ENCODE measurements at regions not wholly inside any gene's neighbourhood (a gene's known extent, or its start where the extent isn't known, plus 50 kb on each side); places are given as distances from the start of the nearest gene placed in this dataset.
"Not testable (repeated sequence)": the region's sequence is repeated elsewhere in the genome, so short reads cannot be mapped to it uniquely, and the experiment has no call there.

DNA sequence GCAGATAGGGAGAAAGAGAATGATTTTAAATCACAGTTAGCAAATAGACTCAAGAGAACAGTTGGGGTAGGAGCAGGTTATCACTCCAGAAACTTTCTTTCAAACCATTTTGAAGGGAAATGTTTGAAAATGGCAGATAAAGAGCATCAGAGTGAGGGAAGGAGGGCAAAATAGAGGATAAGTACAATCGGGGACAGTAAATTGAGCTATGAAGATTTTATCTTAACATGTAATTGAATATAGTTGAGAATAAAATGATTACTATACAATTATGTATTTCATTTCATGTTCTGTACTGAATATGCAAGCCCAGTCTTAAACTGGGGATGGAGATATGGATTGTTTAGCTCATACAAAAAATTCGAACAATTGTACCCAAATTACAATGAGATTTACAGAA, 54.0 kb downstream of the MAP10 start:
- DNase-seq (ENCODE audit: low spot score): no peak

DNA sequence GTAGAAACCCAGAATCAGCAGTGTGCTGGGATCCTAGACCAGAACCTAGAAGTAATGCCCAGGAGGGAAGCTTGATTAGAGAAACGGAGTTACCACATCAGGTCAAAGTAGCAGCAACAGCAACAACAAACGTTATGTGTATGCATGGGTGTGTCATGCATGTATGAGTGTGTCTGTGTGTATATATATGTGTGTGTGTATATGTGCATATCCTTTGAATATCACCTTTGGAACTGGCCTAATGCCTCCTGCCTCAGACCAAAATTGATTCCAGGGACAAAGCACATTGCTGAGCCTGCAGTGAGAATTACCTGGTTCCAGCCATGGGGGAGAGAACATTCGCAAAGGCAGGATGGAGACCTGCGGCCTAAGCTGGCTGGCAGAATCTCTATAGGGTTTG, 55.9 kb downstream of the MAP10 start:
- DNase-seq (ENCODE audit: low spot score): no peak

DNA sequence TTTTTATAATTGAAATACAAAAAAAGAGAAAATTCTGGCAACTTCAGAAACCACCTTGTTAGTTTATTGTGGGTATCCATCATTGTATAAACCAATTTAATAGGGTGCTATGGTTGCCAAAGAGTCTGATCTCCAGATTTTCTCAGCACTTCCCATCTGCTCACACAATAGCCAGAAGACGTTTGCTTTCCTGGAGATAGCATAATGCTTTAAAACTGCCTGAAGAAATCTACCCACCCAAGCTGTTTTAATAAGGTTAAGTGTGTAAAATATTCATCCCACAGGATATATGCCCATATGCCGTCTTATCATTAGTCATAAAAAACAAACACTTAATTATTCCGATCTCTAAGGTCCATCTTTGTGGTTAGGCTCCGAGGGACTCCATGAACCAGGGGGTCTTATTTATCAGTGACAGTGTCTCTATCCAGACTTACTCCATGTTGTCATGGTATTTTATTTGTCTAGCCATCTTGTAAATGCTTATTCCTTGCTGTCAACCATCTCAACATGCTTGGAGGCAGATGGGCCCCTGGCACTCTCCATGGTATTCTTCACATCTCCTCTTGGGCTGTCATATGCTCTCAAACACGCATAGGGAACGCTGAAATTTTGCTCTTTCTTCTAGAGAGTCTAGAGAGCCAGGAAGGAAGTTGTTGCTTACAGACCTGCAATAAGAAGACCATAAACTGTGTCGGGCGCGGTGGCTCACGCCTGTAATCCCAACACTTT, 58.5 kb downstream of the MAP10 start:
- no peak for DNase-seq (ENCODE audit: low spot score)

DNA sequence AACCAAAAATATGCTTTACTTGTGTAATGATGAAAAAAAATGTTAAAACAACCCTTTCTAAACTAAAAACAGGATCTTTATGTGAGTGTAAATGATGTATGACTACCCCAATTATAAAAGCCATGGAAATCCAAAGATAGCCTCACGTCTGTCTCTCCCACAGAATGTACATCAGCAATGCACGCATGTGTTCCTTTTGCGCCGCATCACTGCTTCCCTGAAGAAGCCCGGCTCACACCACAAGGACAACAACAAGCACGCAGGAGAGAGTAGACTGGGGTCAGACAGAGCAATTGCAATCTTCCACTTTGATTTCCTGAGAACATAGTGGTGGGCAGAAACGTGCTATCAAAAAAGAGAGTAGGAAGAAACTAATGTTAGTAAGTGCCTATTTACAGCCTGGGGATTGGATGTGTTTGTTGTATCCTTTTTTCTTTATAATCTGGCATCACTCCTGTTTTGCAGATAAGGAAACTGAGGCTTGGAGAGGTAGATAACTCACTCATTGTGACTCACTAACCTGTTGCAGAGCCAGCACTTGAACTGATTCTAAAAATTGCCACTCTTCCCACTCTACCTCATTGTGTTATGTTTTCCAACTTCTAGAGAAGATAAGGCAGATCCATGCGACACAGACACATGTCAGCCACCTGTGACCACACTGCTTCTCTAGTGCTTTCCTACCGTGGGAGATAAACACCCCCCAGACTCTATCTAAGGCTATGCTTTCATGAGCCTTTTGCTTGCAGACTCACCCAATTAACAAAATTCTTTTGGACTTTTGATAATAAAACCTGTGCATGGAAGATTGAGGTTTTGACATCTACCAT, 60.1 kb downstream of the MAP10 start:
- no peak for DNase-seq (ENCODE audit: low spot score)

DNA sequence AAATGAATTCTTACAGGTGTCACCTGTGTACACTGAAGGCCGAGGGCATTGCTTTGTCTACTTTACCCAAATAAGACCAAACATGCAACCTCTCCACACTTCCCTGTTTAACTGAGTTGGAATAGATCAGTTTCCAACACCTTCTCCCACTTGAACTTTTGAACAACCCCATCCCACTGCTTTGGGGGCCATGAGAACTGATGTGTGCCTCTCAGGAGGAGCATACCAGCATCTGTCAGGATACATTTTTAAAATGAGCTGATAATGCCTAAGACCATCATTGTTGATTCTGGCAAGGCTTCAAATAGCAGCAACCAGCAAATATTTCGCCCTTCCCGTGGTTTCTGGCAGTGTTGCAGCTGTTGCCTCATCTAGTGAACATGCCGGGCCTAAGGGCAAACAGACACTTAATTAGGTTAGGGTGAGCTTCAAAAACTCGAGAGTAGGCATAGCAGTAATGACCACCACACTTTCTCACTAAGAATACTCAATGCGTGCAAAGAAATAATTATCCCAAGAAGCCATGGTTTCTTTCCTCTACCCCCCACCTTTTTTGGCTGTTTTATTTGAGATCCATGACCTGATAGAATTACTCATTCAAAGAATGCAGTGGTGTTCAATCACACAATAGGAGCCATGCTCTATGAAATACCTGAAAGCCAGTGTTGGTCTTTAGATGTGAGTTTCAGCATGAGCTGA, 63.7 kb downstream of the MAP10 start:
- DNase-seq (ENCODE audit: low spot score): no peak

DNA sequence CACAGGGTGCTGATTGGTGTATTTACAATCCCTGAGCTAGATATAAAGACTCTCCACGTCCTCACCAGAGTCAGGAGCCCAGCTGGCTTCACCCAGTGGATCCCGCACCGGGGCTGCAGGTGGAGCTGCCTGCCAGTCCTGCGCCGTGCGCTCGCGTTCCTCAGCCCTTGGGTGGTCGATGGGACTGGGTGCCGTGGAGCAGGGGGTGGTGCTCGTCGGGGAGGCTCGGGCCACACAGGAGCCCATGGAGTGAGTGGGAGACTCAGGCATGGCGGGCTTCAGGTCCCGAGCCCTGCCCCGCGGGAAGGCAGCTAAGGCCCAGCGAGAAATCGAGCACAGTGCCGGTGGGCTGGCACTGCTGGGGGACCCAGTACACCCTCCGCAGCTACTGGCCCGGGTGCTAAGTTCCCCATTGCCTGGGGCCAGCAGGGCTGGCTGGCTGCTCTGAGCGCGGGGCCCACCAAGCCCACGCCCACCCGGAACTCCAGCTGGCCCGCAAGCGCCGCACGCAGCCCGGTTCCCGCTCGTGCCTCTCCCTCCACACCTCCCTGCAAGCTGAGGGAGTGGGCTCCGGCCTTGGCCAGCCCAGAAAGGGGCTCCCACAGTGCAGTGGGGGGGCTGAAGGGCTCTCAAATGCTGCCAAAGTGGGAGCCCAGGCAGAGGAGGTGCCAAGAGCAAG, 66.2 kb downstream of the MAP10 start:
- not testable (repeated sequence) for DNase-seq (ENCODE audit: low spot score)

DNA sequence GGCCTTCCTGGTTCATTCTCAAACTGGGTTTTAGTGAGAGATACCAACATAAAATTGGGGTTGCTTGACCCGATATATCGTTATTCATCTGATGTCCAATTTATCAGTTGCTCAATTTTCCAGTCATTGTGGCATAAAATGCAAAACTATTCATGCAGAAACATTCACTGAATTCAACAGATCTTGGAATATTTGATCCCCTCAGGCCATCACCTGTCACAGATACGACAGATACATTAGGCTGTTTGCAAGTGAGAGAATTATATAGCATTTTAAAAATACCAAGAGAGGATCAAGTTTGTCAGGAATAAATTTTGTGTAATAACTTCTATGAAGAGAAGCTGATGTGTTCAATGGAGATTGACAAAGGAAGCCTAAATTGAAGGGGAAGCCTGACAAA, 67.1 kb downstream of the MAP10 start:
- no peak for DNase-seq (ENCODE audit: low spot score)

DNA sequence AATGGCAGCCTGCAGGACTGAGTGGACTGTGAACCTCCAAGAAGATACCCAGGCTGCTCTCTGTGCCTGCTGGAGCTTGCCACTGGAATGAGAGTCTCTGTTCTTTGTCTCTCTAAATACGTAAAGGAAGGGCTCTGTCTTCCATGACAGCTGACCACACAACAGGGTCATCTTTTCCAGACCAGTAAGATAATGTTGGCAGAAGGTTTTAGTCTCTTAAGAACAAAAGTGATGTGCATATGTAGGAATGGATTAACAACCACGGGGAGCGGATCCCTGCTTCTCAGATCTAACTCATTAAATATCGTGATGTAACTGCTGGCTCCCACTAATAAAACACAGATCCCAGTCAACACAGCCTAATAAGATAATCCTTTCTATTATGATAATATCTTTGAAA, 67.5 kb downstream of the MAP10 start:
- no peak for DNase-seq (ENCODE audit: low spot score)

DNA sequence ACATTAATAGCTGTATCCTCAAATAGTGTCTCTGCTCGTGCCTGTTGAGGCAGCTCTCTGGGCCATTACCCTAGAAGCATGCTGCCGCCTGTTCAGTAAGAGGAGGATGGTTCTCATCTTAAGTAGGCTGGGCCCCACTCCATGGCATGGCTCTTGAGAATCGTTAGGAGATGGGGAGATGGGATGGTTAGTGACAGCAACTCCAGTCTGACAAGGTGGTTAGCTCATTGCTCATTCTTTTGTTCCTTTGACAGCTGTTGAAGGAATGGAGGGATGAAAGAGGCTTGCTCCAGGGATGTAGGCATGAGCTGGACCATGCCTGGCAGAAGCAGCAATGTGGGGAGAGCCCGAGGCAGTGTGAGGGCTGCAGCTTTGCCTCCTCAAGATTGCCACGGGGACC, 68.2 kb downstream of the MAP10 start:
- no peak for DNase-seq (ENCODE audit: low spot score)

DNA sequence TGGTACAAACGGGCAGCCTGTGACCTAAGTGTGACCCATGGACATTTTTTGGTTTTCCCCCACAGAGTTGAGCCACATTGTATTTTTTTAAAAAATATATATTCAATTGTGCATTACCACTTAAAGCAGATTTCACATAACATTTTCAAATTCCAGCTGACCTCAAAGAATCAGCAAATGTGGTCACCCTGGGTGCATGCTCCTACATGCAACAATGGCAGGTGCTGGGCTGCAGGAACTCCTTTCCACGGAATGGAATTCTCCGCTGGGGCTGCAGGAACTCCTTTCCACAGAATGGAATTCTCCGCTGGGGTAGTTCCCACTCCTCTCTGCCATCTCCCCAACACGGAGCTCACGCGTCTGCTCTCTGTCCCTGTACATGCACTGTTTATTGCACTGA, 68.7 kb downstream of the MAP10 start:
- no peak for DNase-seq (ENCODE audit: low spot score)

DNA sequence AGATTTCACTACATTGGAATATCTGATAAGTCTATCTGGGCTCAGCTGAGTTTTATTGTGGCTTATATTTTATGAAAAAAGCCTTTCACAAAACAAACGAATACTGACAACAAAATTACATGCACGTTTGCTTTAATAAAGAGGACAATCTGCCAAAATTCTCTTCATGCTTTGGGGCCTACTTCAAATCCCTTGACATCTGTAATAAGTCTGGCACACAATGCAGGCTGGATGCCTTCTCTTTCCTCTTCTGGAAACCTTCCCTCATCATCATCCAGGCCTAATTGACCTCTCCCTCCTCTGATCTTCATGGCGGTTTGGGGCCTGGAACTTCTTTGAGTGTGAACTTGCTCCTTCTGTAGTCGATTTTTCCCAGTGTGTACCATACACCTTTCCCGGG, 70.3 kb downstream of the MAP10 start:
- DNase-seq (ENCODE audit: low spot score): no peak

DNA sequence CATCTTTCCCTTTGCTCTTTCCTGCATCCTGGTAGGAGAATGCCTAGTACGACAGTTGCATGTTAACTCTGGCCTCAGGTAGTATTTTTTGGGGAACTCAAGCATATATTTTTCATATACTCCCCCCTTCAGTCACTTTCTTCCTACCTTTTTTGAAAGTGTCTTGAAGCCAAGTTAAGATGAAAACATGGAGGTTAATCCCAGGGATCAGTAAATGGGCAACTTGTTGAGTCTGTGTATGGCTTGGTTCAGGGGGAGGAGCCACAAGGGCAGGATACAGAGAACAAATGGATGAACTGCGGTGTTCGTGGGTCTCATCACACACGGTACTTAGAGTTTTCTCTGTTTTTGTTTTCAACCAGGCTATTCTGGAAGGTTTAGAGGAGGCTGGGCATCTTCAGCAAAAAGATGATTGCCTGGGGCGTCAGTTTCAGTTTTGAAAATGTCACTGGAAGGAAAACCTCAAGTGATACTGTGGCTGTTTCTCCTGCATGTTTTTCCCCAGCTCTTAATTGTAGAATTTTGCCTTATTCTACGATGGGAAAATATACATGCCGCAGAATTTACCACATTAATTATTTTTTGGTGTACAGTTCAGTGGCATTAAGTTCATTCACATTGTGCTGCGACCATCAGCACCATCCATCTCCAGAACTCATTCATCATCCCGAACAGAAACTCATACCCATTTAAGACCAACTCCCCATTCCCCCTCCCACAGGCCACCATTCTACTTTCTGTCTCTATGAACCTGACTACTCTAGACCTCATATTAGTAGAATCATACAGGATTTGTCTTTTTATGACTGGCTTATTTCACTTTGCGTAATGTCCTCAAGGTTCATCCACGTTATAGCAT, 71.5 kb downstream of the MAP10 start:
- no peak for DNase-seq (ENCODE audit: low spot score)

DNA sequence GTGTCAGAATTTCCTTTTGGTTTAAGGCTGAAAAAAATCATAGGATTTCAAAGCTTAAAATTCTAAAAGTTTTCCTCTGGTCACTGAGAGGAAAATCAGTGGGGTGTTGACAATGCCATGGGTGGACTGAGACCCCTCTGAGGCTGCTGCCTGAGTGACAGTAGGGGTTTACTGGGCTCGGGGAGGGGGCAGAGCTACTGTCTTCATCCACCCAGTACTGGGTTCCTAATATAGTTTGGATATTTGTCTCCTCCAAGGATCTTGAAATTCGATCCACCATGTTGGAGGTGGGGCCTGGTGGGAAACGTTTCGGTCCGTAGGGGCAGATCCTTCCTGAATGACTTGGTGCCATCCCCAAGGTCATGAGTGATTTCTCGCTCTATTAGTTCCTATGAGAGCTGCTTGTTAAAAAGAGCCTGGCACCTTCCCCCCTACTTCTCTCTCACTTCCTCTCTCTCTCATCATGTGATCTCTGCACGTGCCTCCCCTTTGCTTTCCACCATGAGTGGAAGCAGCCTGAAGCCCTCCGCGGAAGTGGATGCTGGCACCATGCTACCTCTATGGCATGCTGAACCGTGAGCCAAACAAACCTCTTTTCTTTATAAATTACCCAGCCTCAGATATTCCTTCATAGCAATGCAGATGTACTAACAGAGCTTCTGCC, 72.3 kb downstream of the MAP10 start:
- no peak for DNase-seq (ENCODE audit: low spot score)

DNA sequence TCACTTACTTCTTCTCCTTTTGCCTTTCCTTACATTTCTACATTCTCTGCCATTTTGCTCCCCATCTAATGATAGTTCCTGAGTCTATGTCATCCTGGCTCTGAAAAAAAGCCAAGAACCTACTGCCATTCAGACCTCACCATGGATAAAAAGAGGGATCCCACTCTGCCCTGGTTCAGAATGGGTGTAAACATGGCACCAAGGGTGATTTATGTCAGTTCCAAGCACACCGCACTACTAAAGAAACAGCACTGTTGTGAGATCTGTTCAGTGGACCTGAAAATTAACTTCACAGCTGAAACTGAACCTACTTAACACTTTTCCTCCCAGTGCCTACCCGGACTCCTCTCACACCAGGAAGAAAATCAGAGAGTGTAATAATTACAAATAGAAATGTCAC, 72.3 kb upstream of the NTPCR start:
- no peak for DNase-seq (ENCODE audit: low spot score)

DNA sequence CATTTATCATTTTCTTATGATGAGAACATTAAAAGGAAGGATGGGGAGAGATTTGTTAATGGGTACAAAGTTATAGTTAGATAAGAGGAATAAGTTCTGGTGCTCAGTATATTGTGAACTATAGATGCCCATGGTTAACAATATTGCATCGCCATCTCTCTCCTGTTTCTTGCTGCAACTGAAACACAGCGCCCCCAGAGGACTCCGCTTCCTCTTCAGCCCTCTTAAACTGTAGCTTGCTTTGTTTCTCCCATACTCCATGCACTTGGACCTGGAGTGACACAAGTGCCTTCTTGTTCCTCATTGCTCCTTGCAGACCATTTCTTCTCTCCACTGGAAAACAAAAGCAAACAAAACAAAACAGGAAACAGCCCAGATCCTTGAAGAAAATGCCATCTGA, 70.1 kb upstream of the NTPCR start:
- DNase-seq (ENCODE audit: low spot score): peak; percentile 74

DNA sequence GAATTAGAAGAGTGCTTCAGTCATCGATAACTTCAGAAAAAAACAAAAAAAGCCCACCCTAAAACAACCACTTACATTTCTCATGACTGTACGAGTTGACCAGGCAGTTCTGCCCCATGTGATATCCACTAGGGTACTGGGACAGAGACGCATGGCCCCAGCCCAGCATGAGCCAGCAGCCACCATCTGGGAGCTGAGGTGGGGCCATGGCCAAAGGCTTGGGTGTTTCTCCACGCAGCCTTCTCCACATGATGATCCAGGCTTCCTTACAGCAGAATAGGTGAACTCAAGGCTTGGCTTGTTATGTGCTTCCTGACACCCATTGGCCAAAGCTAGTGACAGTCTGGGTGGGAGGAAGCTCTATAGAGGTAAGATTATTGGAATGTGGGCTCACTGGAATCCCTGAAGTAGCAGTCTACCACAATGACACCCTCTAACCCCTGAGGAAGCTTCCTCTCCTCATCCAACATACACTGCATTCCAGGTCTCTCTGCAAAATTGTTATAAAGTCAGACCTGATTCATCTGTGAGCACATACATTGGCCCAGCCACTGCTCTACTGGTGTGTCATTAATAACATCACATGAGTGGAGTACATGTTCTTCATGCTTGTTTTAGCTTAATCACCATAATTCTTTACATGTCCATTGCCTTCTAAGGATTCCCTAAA, 66.3 kb upstream of the NTPCR start:
- DNase-seq (ENCODE audit: low spot score): no peak

DNA sequence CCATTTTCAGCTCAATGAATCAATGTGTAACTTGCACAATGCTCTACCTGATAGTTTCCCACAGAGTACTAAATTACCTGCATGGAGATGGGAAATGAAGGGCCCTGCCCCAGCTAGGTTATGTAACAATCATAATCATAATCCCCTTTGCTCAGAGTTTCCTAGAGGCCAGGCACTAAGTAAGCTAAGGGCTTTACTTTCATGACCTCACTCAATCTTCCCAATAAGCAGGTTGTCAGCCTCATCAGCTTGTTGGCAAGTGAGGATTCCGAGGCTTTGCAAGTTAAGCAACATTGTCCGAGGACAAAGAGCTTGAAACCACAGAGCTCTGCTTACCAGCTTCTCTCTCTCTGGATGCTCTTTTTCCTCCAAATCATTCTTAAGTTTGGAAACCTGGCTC, 64.1 kb upstream of the NTPCR start:
- no peak for DNase-seq (ENCODE audit: low spot score)

DNA sequence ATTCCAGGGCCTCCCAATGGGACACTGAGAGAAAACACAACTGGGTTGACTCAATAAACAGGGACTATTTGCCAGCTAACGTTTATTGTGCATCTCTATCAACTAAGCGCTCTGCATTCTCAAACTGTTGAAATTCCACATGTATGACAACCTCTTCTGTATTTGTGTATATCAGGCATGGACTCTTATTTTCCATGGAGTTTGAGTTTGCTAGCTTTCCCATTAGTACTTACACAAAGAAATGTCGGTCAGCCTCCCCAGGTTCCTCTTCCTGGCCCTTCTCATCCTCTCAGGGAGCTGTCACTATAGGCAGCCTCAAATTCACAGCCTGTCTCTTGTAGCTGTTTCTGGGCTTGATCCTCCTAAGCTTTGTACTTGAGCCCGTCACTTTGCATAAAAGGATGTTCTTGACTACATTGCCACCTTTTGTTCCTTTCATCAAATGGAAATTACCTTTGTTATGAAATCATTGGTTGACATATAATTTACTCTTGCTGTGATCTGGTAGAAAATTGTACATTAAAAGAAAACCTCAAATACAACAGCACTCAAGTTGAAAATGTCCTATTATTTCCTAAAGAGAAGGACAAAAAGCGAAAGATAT, 60.0 kb upstream of the NTPCR start:
- DNase-seq (ENCODE audit: low spot score): no peak

DNA sequence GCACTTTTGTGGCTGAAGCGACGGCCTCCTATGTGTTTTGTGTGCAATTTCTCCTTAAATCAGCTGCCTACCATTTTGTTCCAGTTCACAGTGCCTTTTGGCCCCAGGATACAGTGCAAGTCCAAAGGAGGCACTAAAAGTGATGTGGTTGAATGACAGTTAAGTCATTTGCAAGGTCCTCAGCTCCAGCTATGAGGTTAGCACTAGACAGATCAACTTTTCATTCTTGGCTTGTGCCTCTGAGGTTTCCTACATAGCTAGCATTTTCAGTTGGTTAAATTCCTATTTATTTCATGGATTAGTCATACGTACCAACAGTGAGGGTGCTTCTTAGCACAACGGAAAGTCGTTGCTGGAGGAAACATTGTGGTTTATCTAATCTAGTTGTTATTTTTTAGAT, 59.3 kb upstream of the NTPCR start:
- no peak for DNase-seq (ENCODE audit: low spot score)
